Activated naive CD8-positive, alpha-beta T cell treated with anti-CD3 and anti-CD28 coated beads for 36 hours (primary cell): ENCODE measurements at regions not wholly inside any gene's neighbourhood (a gene's known extent, or its start where the extent isn't known, plus 50 kb on each side); places are given as distances from the start of the nearest gene placed in this dataset.

ENCODE experiments used
- DNase-seq: peaks from one replicate; pipeline ENCODE4 v3.0.0; 2021
- H3K27ac Mint-ChIP-seq: one replicate; pipeline ENCODE4 v1.8.0; 2022; ENCODE audit warnings: mild to moderate bottlenecking, moderate library complexity, mixed read lengths
- H3K27me3 Mint-ChIP-seq: one replicate; pipeline ENCODE4 v1.8.0; 2022; ENCODE audit warnings: mild to moderate bottlenecking, mixed read lengths
- H3K36me3 Mint-ChIP-seq: one replicate; pipeline ENCODE4 v1.8.0; 2021; ENCODE audit warnings: mild to moderate bottlenecking, mixed read lengths
- H3K4me1 Mint-ChIP-seq: one replicate; pipeline ENCODE4 v1.8.0; 2021; ENCODE audit warnings: mixed read lengths
- H3K4me3 Mint-ChIP-seq: one replicate; pipeline ENCODE4 v1.8.0; 2022; ENCODE audit warnings: mild to moderate bottlenecking, moderate library complexity, mixed read lengths
- H3K9me3 Mint-ChIP-seq: one replicate; pipeline ENCODE4 v1.8.0; 2022; ENCODE audit warnings: mixed read lengths

DNA sequence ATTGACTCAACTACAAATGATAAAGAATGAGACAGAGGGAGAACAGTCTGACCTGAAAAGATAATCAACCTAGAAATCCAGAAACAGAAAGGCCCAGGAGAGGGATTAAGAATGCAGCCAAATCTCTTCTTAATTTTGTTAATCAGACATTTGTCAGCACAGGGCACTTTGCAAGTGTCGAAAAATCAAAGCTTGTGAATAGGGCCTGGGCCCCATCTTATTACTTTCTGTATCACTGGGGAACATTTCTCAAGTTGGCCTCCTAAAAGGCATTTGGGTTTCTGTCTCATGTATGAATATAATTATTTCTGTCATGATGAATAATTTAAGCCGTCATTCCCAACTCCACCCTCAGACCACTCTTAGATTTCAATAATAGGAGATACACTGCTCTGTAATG lies 308.4 kb upstream of the PRKCQ start:
- H3K27me3 Mint-ChIP-seq = peaks cover 4% of the 10 kb centered on the region
- H3K4me3 Mint-ChIP-seq = no peak overlapping the region
- peaks cover 5% of the 10 kb centered on the region for H3K4me1 Mint-ChIP-seq
- no peak for DNase-seq
- H3K9me3 Mint-ChIP-seq = no peaks in the 10 kb centered on the region
- no peak overlapping the region for H3K27ac Mint-ChIP-seq
- H3K36me3 Mint-ChIP-seq = no peaks in the 10 kb centered on the region

DNA sequence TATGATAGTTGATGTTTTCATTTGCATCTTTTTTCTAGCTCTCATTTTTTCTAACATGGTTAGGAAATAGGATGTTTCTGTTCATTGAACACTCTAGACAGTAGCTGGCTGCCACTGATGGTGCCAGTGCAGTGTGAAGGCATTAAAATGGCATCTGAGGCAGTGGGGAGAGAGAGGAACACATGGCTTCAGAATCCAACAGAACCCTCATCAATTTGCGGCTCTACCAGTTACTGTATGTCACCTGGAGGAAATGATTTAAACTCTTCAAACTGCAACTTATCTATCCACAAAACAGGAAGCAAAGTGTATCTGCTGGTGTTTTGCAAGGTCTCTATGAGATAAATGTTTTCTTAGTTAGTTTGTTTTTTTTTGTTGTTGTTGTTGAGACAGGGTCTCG lies 305.2 kb upstream of the PRKCQ start:
- Mint-ChIP-seq H3K27ac (no peak overlapping the region), H3K36me3 (no peaks in the 10 kb centered on the region), H3K9me3 (no peaks in the 10 kb centered on the region), H3K4me3 (no peak overlapping the region), H3K27me3 (peaks cover 11% of the 10 kb centered on the region), H3K4me1 (peaks cover 5% of the 10 kb centered on the region)
- no peak for DNase-seq

- Mint-ChIP-seq H3K9me3 (no peaks in the 10 kb centered on the region), H3K27ac (no peak overlapping the region), H3K4me1 (peaks cover 5% of the 10 kb centered on the region), H3K4me3 (no peak overlapping the region), H3K36me3 (no peaks in the 10 kb centered on the region), H3K27me3 (peaks cover 28% of the 10 kb centered on the region)
- no peak for DNase-seq
Measured at GRCh38 chr10:6881987-6882386, 301.9 kb upstream of the PRKCQ start.

- Mint-ChIP-seq H3K9me3 (no peaks in the 10 kb centered on the region), H3K27me3 (peaks cover 34% of the 10 kb centered on the region), H3K4me3 (no peak overlapping the region), H3K27ac (no peak overlapping the region), H3K36me3 (no peaks in the 10 kb centered on the region), H3K4me1 (no peaks in the 10 kb centered on the region)
- no peak for DNase-seq
Measured at GRCh38 chr10:6877722-6878392, 297.8 kb upstream of the PRKCQ start.

DNA sequence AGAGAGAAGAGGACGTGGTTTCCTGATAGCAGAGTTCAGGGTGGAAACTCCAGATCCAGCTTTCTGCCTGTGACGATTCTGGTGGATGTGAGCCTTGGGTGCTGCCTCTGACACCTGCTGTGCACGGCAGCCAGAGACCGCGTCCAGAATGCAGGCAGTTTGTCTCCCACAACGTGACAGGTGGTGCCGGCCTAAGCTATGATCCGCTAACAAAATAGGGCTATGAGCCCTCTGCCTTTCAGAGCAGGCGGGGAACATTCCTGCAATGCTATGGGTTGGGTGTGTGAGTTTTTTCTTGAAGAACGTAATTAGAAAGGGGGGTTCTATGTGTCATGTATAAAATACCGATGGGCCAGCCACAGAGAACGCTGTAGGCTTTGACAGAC lies 297.3 kb upstream of the PRKCQ start:
- Mint-ChIP-seq H3K4me3 (no peak overlapping the region), H3K9me3 (no peaks in the 10 kb centered on the region), H3K27ac (no peak overlapping the region), H3K36me3 (no peaks in the 10 kb centered on the region), H3K4me1 (no peaks in the 10 kb centered on the region), H3K27me3 (peaks cover 34% of the 10 kb centered on the region)
- DNase-seq = no peak

GRCh38 chr10:6875269-6875865 lies 295.3 kb upstream of the PRKCQ start:
- no peaks in the 10 kb centered on the region for H3K36me3 Mint-ChIP-seq
- H3K9me3 Mint-ChIP-seq = no peaks in the 10 kb centered on the region
- peaks cover 27% of the 10 kb centered on the region for H3K27me3 Mint-ChIP-seq
- no peak for DNase-seq
- H3K27ac Mint-ChIP-seq = no peak overlapping the region
- H3K4me1 Mint-ChIP-seq = no peaks in the 10 kb centered on the region
- H3K4me3 Mint-ChIP-seq = no peak overlapping the region

DNA sequence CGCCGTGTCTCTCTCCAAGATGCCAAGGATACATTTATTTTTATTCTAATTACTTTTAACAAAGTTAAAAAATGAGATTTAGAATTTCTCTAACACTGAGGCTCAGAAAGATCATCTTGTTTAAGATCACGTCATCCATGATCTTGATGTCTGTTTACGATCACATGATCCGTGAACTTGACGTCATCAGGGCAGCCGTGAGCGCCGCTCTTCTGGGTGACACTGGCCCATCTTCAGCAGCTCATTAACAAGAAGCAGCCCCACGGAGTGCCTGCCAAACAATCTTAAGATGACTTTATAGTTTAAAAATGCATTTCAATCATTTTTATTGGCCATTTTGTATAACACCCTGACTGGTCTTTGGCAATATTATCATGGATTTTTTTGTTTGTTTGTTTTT lies 291.1 kb upstream of the PRKCQ start:
- H3K36me3 Mint-ChIP-seq = no peaks in the 10 kb centered on the region
- H3K9me3 Mint-ChIP-seq = no peaks in the 10 kb centered on the region
- peaks cover 4% of the 10 kb centered on the region for H3K27me3 Mint-ChIP-seq
- H3K27ac Mint-ChIP-seq = no peak overlapping the region
- no peaks in the 10 kb centered on the region for H3K4me1 Mint-ChIP-seq
- no peak overlapping the region for H3K4me3 Mint-ChIP-seq
- no peak for DNase-seq

DNA sequence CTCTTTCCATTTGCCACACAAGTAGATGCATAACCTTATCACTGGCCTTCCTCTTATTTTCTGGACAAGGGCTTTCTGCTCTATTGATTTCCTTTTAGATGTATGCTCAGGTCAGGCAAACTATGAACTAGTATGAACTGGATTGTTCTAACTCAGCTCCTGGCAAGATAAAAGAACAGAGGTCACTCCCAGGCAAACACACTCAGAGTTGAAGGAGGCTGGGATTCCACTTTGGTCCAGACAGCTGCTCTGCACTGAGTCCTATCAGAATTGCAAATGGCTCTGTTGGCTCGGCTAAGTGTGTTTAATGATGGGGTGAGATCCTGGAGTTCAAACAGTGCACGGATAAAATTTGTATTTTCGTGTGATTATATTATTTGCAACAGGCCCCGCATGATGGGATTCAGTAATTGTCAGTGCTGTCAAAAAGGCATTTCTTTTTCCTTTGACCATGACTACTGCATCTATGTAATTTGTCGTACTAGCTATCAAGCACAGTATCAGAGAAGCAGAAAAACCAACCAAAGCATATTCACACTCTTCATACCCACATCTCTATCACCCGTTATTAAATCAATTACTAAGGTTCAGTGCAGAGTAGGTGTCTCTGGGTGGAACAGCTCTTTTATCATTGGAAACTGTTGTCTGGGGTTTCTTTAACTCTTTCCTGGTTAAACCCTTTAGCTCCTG lies 288.1 kb upstream of the PRKCQ start:
- Mint-ChIP-seq H3K9me3 (no peaks in the 10 kb centered on the region), H3K36me3 (no peaks in the 10 kb centered on the region), H3K4me3 (no peak overlapping the region), H3K27ac (no peak overlapping the region), H3K27me3 (peaks cover 9% of the 10 kb centered on the region), H3K4me1 (no peaks in the 10 kb centered on the region)
- no peak for DNase-seq

DNA sequence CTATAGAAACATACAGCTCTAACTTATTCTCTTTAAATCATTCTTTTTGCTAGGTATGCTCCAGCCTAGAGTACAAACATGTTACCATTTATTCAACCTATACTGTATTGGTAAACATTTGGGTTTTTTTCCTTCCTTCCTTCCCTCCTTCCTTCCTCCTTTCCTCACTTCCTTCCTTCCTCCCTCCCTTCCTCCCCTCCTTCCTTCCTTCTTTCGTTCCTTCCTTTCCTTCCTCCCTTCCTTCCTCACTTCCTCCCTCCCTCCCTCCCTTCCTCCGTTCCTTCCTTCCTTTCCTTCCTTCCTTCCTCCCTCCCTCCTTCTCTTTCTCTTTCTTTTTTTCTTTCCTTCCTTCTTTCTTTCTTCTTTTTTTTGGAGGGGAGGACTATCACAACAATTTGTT lies 286.7 kb upstream of the PRKCQ start:
- Mint-ChIP-seq H3K4me1 (no peaks in the 10 kb centered on the region), H3K27ac (no peak overlapping the region), H3K36me3 (no peaks in the 10 kb centered on the region), H3K9me3 (no peaks in the 10 kb centered on the region), H3K27me3 (peaks cover 11% of the 10 kb centered on the region), H3K4me3 (no peak overlapping the region)
- DNase-seq = no peak

DNA sequence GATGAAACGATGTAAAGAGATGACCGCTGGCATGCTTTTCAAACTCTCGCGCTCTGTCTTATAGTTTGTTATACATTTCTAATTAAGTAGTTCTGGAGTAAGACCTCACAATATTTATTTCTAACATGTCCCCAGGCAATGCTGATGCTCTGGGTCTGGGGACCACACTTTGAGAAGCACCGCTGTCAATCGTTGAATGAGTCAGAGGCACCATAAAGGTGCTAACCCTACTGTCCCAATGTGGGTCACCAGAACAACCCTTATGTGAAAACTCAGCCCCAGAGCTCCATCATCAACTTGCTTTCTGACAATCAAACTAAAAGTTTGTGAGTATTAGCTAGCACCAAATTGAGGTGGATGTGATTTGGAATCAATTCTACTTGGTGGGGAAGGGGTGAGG lies 284.1 kb upstream of the PRKCQ start:
- no peaks in the 10 kb centered on the region for H3K4me1 Mint-ChIP-seq

GRCh38 chr10:6863381-6863780 lies 283.3 kb upstream of the PRKCQ start:
- DNase-seq = no peak

More for the DNA sequence above, 284.1 kb upstream of the PRKCQ start:
- Mint-ChIP-seq H3K27ac (no peak overlapping the region), H3K4me3 (no peak overlapping the region), H3K36me3 (no peaks in the 10 kb centered on the region), H3K27me3 (peaks cover 11% of the 10 kb centered on the region), H3K9me3 (no peaks in the 10 kb centered on the region)
- no peak for DNase-seq

GRCh38 chr10:6850452-6850851 lies 270.4 kb upstream of the PRKCQ start:
- H3K4me1 Mint-ChIP-seq = no peaks in the 10 kb centered on the region
- H3K27me3 Mint-ChIP-seq = peaks cover 6% of the 10 kb centered on the region
- H3K4me3 Mint-ChIP-seq = no peak overlapping the region
- no peaks in the 10 kb centered on the region for H3K36me3 Mint-ChIP-seq
- no peaks in the 10 kb centered on the region for H3K9me3 Mint-ChIP-seq
- no peak for DNase-seq
- no peak overlapping the region for H3K27ac Mint-ChIP-seq

More at GRCh38 chr10:6863381-6863780, 283.3 kb upstream of the PRKCQ start:
- H3K9me3 Mint-ChIP-seq = no peaks in the 10 kb centered on the region
- H3K4me1 Mint-ChIP-seq = no peaks in the 10 kb centered on the region
- no peak overlapping the region for H3K4me3 Mint-ChIP-seq
- H3K36me3 Mint-ChIP-seq = no peaks in the 10 kb centered on the region
- no peak overlapping the region for H3K27ac Mint-ChIP-seq
- peaks cover 11% of the 10 kb centered on the region for H3K27me3 Mint-ChIP-seq

DNA sequence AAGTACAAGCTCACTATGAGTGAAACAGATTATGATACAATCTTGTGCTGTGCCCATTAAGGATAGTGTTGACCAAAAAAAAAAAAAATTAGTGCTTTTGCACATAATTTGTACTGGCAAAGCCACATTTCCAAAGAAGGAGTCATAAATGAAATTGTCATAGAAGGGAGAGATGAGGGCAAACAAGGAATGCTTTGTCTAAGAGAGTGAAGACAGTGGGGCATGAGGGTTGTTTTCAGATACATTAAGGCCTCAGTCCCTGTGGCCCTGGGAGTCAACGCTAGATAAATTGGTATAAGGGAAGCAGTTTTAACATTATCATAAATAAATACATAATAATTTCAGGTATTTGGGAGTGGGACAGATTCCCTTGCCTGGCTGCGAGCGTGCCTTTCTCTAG lies 267.5 kb upstream of the PRKCQ start:
- no peak for DNase-seq
- peaks cover 9% of the 10 kb centered on the region for H3K27me3 Mint-ChIP-seq
- no peak overlapping the region for H3K27ac Mint-ChIP-seq
- H3K4me3 Mint-ChIP-seq = no peak overlapping the region
- no peaks in the 10 kb centered on the region for H3K36me3 Mint-ChIP-seq
- H3K9me3 Mint-ChIP-seq = no peaks in the 10 kb centered on the region
- no peaks in the 10 kb centered on the region for H3K4me1 Mint-ChIP-seq

GRCh38 chr10:6843894-6844650 lies 264.0 kb upstream of the PRKCQ start:
- no peak overlapping the region for H3K4me3 Mint-ChIP-seq
- peaks cover 4% of the 10 kb centered on the region for H3K27me3 Mint-ChIP-seq
- no peaks in the 10 kb centered on the region for H3K36me3 Mint-ChIP-seq
- no peak for DNase-seq
- peaks cover 4% of the 10 kb centered on the region for H3K4me1 Mint-ChIP-seq
- H3K27ac Mint-ChIP-seq = no peak overlapping the region
- H3K9me3 Mint-ChIP-seq = no peaks in the 10 kb centered on the region

DNA sequence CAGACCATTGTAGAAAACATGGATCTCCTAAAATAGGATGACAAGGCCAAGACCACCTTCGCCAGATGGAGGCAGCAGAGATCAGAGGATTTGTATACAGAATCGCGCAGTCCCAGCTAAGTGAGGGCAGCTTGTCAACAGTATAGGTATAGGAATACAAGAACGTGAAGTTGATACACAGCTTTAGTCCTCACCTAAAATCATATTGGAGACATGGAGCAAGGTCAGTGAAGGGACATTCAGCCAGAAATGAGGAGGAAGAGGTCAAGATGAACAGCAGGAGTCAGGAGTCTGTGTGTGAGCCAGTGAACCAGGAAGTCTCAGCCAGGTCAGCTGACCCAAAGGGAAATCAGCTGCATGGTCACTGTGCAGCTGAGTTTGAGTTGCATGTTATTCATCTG lies 263.4 kb upstream of the PRKCQ start:
- peaks cover 4% of the 10 kb centered on the region for H3K27me3 Mint-ChIP-seq
- no peak for DNase-seq
- H3K4me3 Mint-ChIP-seq = no peak overlapping the region

More for the DNA sequence above, 263.4 kb upstream of the PRKCQ start:
- H3K36me3 Mint-ChIP-seq = no peaks in the 10 kb centered on the region
- peaks cover 4% of the 10 kb centered on the region for H3K4me1 Mint-ChIP-seq
- no peaks in the 10 kb centered on the region for H3K9me3 Mint-ChIP-seq
- no peak overlapping the region for H3K27ac Mint-ChIP-seq
